ENCODE measurements at regions not wholly inside any gene's neighbourhood (a gene's known extent, or its start where the extent isn't known, plus 50 kb on each side); places are given as distances from the start of the nearest gene placed in this dataset.

DNA sequence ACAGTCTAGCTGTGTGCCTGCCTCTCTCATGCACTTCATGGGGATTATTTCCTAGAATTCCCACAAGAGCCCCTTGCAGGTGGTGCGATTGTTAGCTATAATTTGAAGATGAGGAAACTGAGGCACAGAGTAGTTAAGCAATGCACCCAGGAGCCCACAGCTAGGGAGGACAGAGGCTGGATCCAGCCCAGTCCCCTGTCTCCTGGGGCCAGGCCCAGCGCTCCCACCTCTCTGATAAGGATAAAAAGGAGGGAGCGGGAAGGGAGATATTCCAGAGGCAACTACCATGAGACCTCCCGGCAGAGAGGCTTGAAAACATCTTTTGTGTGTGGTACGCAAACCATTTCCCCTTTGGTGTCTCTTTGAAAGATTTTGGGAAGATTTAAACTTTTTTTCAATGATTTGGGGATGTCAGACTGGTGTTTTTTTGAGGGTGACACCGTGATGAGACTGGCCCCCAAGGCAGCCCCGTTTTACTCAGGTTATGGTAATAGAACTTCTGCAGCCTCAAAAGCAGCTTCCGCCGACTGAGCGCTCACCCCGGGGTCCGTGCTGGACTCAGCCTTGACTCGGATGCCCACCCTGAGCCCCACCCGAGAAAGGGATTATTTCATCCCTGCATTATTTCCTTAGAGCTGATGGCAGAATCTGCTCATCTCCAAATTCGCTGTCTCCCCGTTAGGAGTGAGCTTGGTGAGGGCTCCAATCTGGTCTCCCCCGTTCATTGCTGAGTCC lies 144.7 kb upstream of the IER5L start:
- no peak overlapping the region for H3K4me2 ChIP-seq (ENCODE audit: low read length)
- no peaks in the 10 kb centered on the region for H3K9me2 ChIP-seq (ENCODE audit: insufficient read depth)
- no peak overlapping the region for H2AFZ ChIP-seq (ENCODE audit: low read depth, low read length, poor library complexity, severe bottlenecking)
- no peaks in the 10 kb centered on the region for H4K20me1 ChIP-seq (ENCODE audit: insufficient read depth)
- RAD21 ChIA-PET (ENCODE audit: low non-redundant PET in 1 of 2, low total read pairs in 2 of 2, uncharacterized antibody in 2 of 2, unreplicated experiment in 2 of 2) = no interaction called here
- H3K27ac ChIP-seq (ENCODE audit: low read depth, low read length) = no peak overlapping the region
- no peak for TF ChIP-seq FOSL1 (IDR thresholded peaks at IDR 0.05; ENCODE audit: low read depth)
- TF ChIP-seq RAD21 (IDR thresholded peaks at IDR 0.05; ENCODE audit: low read depth) = no peak
- no peak for TF ChIP-seq MAX (IDR thresholded peaks at IDR 0.05)
- no peak for TF ChIP-seq POLR2A (IDR thresholded peaks at IDR 0.05; ENCODE audit: borderline replicate concordance, extremely low read depth, insufficient read depth, insufficient read length)
- no peak for TF ChIP-seq ZFX (IDR thresholded peaks at IDR 0.05)
- no peak for TF ChIP-seq EZH2phosphoT487 (IDR thresholded peaks at IDR 0.05; ENCODE audit: borderline replicate concordance)
- no peak for TF ChIP-seq YY1 (IDR thresholded peaks at IDR 0.05; ENCODE audit: extremely low read depth, insufficient replicate concordance, low read depth, low read length)
- no peak for TF ChIP-seq ELF1 (IDR thresholded peaks at IDR 0.05; ENCODE audit: borderline replicate concordance, low read depth)
- TF ChIP-seq ZNF274 (IDR thresholded peaks at IDR 0.05; ENCODE audit: low read depth, low read length) = no peak
- TF ChIP-seq SP1 (IDR thresholded peaks at IDR 0.05; ENCODE audit: low read depth) = no peak
- TF ChIP-seq EGR1 (IDR thresholded peaks at IDR 0.05; ENCODE audit: low read depth) = no peak
- TF ChIP-seq POLR2AphosphoS5 (IDR thresholded peaks at IDR 0.05; ENCODE audit: low read depth, low read length) = no peak
- TF ChIP-seq TCF7L2 (IDR thresholded peaks at IDR 0.05; ENCODE audit: borderline replicate concordance, extremely low read depth, insufficient read depth, insufficient read length) = no peak
- no peak for TF ChIP-seq CBX3 (IDR thresholded peaks at IDR 0.05; ENCODE audit: low read depth)
- no peak for TF ChIP-seq CEBPB (IDR thresholded peaks at IDR 0.05; ENCODE audit: low read depth)
- TF ChIP-seq, protein P1, sequence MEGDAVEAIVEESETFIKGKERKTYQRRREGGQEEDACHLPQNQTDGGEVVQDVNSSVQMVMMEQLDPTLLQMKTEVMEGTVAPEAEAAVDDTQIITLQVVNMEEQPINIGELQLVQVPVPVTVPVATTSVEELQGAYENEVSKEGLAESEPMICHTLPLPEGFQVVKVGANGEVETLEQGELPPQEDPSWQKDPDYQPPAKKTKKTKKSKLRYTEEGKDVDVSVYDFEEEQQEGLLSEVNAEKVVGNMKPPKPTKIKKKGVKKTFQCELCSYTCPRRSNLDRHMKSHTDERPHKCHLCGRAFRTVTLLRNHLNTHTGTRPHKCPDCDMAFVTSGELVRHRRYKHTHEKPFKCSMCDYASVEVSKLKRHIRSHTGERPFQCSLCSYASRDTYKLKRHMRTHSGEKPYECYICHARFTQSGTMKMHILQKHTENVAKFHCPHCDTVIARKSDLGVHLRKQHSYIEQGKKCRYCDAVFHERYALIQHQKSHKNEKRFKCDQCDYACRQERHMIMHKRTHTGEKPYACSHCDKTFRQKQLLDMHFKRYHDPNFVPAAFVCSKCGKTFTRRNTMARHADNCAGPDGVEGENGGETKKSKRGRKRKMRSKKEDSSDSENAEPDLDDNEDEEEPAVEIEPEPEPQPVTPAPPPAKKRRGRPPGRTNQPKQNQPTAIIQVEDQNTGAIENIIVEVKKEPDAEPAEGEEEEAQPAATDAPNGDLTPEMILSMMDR (IDR thresholded peaks at IDR 0.05 in 2 of 3, conservative IDR thresholded peaks at IDR 0.05 in 1 of 3; ENCODE audit: borderline replicate concordance in 1 of 3, insufficient read depth in 1 of 3, low read depth in 2 of 3, low read length in 2 of 3) = no peak
- TF ChIP-seq SRF (IDR thresholded peaks at IDR 0.05; ENCODE audit: low read depth) = no peak
- DNase-seq (ENCODE audit: low read depth, low spot score) (no peak), ATAC-seq (no peak)
- no peak overlapping the region for H3K4me3 ChIP-seq (replicated peaks in 1 of 2; ENCODE audit: low read depth in 1 of 2, low read length in 2 of 2)
- intact Hi-C loops (cut with micrococcal nuclease) = no loop called here
- no peaks in the 10 kb centered on the region for H3K9me3 ChIP-seq (ENCODE audit: control insufficient read depth in 1 of 2, insufficient read depth in 1 of 2, low read depth in 1 of 2, low read length in 2 of 2)
- CTCF ChIA-PET = no interaction called here
- no peaks in the 10 kb centered on the region for H3K36me3 ChIP-seq (ENCODE audit: control insufficient read depth in 1 of 2, insufficient read depth in 2 of 2, low read length in 2 of 2)
- H3K27me3 ChIP-seq (ENCODE audit: insufficient read depth, low read length) = no peaks in the 10 kb centered on the region
- no TSS peak for BruUV-seq (replicated peaks)
- peaks cover 0 to 18% of the 10 kb centered on the region in 2 experiments; a peak in 2 of 4 replicates for H3K4me1 ChIP-seq (ENCODE audit: control insufficient read depth in 1 of 2, insufficient read depth in 2 of 2, low read length in 2 of 2)
- POLR2A ChIA-PET = interaction anchor here (0.6 to 1.2 kb wide), 2 partner anchors 12 to 160 kb away, joined by 3 to 4 read pairs; no protein-coding TSS in a partner anchor
- no peaks in the 10 kb centered on the region for H3K79me2 ChIP-seq (ENCODE audit: insufficient read depth, low read length)
- no peak overlapping the region for H3K9ac ChIP-seq (ENCODE audit: low read length)
